ENCODE measurements at regions not wholly inside any gene's neighbourhood (a gene's known extent, or its start where the extent isn't known, plus 50 kb on each side); places are given as distances from the start of the nearest gene placed in this dataset.

DNA sequence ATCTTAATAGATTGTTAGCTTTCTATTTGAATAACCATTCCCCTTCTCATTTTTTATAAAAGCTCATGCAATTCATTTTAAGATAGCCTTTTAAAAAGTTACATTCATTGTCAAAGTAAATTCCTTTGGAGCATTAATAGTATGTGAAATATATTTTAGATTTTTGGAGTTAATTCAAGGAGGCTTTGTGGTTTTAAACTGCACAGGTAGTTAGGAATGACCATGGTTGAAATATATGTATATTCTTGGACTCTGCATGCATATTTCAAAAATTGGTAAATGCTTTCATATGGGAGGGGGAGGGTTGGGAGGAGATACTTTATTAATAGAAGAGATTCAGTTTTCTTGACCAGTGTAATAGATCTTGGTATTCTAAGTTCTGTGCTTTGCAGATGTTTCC is 244.4 kb upstream of the C2CD4B start:
- TF ChIP-seq, protein P1, sequence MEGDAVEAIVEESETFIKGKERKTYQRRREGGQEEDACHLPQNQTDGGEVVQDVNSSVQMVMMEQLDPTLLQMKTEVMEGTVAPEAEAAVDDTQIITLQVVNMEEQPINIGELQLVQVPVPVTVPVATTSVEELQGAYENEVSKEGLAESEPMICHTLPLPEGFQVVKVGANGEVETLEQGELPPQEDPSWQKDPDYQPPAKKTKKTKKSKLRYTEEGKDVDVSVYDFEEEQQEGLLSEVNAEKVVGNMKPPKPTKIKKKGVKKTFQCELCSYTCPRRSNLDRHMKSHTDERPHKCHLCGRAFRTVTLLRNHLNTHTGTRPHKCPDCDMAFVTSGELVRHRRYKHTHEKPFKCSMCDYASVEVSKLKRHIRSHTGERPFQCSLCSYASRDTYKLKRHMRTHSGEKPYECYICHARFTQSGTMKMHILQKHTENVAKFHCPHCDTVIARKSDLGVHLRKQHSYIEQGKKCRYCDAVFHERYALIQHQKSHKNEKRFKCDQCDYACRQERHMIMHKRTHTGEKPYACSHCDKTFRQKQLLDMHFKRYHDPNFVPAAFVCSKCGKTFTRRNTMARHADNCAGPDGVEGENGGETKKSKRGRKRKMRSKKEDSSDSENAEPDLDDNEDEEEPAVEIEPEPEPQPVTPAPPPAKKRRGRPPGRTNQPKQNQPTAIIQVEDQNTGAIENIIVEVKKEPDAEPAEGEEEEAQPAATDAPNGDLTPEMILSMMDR (IDR thresholded peaks at IDR 0.05; ENCODE audit: partially characterized antibody, unreplicated experiment): no peak
- no peaks in the 10 kb centered on the region for H3K27me3 Mint-ChIP-seq (ENCODE audit: unreplicated experiment)
- peaks cover 2% of the 10 kb centered on the region for H3K9me3 Mint-ChIP-seq (ENCODE audit: unreplicated experiment)
- H3K27ac Mint-ChIP-seq (ENCODE audit: unreplicated experiment): no peak overlapping the region
- H3K36me3 Mint-ChIP-seq (ENCODE audit: unreplicated experiment): peaks cover 4% of the 10 kb centered on the region
- no peak for DNase-seq
- H3K4me1 Mint-ChIP-seq (ENCODE audit: low read depth, unreplicated experiment): peaks cover 1% of the 10 kb centered on the region
- H3K4me3 Mint-ChIP-seq (ENCODE audit: unreplicated experiment): no peak overlapping the region

GRCh38 chr15:62412686-62413085 is 247.6 kb upstream of the C2CD4B start:
- Mint-ChIP-seq H3K36me3 (ENCODE audit: unreplicated experiment) (no peaks in the 10 kb centered on the region), H3K4me1 (ENCODE audit: low read depth, unreplicated experiment) (no peaks in the 10 kb centered on the region), H3K27ac (ENCODE audit: unreplicated experiment) (no peak overlapping the region), H3K9me3 (ENCODE audit: unreplicated experiment) (peaks cover 2% of the 10 kb centered on the region), H3K4me3 (ENCODE audit: unreplicated experiment) (no peak overlapping the region), H3K27me3 (ENCODE audit: unreplicated experiment) (no peaks in the 10 kb centered on the region)
- TF ChIP-seq, protein P1 (IDR thresholded peaks at IDR 0.05; ENCODE audit: partially characterized antibody, unreplicated experiment): no peak
- no peak for DNase-seq

- Mint-ChIP-seq H3K36me3 (ENCODE audit: unreplicated experiment) (no peaks in the 10 kb centered on the region), H3K27me3 (ENCODE audit: unreplicated experiment) (no peaks in the 10 kb centered on the region), H3K27ac (ENCODE audit: unreplicated experiment) (no peak overlapping the region), H3K9me3 (ENCODE audit: unreplicated experiment) (peaks cover 2% of the 10 kb centered on the region), H3K4me3 (ENCODE audit: unreplicated experiment) (no peak overlapping the region), H3K4me1 (ENCODE audit: low read depth, unreplicated experiment) (no peaks in the 10 kb centered on the region)
- no peak for DNase-seq
- TF ChIP-seq, protein P1 (IDR thresholded peaks at IDR 0.05; ENCODE audit: partially characterized antibody, unreplicated experiment): no peak
These were observed 248.1 kb upstream of the C2CD4B start for GRCh38 chr15:62413153-62413552.

DNA sequence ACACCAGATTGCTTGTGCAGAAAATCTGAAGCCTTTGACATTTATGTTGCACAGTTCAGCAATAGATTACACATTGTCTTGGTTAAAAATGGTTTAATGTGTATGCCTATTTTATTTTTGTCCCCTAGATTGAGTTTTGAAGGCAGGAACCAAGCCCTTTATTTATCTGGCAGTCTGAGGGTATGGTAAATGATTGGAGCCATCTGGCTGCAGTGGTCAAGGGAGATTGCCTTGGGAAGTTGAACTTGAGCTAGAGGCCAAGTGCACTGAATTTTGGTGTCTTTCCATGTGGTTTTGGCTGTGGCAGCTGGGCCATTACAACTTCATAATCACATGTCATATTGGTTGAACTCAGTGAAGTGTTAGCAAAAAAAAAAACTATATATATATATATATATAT is 248.7 kb upstream of the C2CD4B start:
- H3K4me3 Mint-ChIP-seq (ENCODE audit: unreplicated experiment): no peak overlapping the region
- H3K4me1 Mint-ChIP-seq (ENCODE audit: low read depth, unreplicated experiment): no peaks in the 10 kb centered on the region
- DNase-seq: no peak
- TF ChIP-seq, protein P1 (IDR thresholded peaks at IDR 0.05; ENCODE audit: partially characterized antibody, unreplicated experiment): no peak
- H3K27me3 Mint-ChIP-seq (ENCODE audit: unreplicated experiment): no peaks in the 10 kb centered on the region
- H3K36me3 Mint-ChIP-seq (ENCODE audit: unreplicated experiment): no peaks in the 10 kb centered on the region
- H3K9me3 Mint-ChIP-seq (ENCODE audit: unreplicated experiment): peaks cover 2% of the 10 kb centered on the region
- H3K27ac Mint-ChIP-seq (ENCODE audit: unreplicated experiment): no peak overlapping the region

DNA sequence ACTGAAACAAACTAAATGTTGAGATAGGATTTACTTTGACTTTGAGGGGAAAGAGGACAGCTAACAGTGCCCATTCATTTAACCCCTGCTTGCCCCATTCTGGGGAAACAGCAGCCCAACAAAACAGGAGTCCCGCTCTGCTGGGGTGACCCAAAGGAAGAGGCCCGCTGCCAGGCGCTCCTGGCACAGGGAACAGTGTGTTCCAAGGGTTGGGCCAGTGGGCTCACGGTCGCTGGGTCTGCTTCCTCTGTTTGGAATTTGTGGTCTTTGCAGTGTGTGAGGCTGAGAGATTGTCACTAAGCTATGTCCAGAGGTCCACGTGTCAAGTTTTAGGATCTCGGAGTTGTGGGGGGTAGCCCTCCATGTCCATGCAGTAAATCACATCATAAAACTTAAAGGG is 250.4 kb upstream of the C2CD4B start:
- H3K27ac Mint-ChIP-seq (ENCODE audit: unreplicated experiment): no peak overlapping the region
- no peak overlapping the region for H3K4me3 Mint-ChIP-seq (ENCODE audit: unreplicated experiment)
- peaks cover 3% of the 10 kb centered on the region for H3K4me1 Mint-ChIP-seq (ENCODE audit: low read depth, unreplicated experiment)
- H3K27me3 Mint-ChIP-seq (ENCODE audit: unreplicated experiment): no peaks in the 10 kb centered on the region
- H3K36me3 Mint-ChIP-seq (ENCODE audit: unreplicated experiment): no peaks in the 10 kb centered on the region
- TF ChIP-seq, protein P1 (IDR thresholded peaks at IDR 0.05; ENCODE audit: partially characterized antibody, unreplicated experiment): no peak
- peaks cover 2% of the 10 kb centered on the region for H3K9me3 Mint-ChIP-seq (ENCODE audit: unreplicated experiment)
- DNase-seq: no peak

Measured in glutamatergic neuron (in vitro differentiated cells).